Esophagus squamous epithelium (tissue), 4 donors: ENCODE measurements at regions not wholly inside any gene's neighbourhood (a gene's known extent, or its start where the extent isn't known, plus 50 kb on each side); places are given as distances from the start of the nearest gene placed in this dataset.

ENCODE experiments used
- POLR2A ChIP-seq, 4 donors: fragments of 450-650 bp; IDR thresholded peaks; one replicate each; pipeline ENCODE4 v1.6.1; 2017; ENCODE audit warnings: antibody characterized with exemption in 4 of 4, mild to moderate bottlenecking in 4 of 4, moderate library complexity in 3 of 4
- TF ChIP-seq, protein P1 (sequence below), 6 experiments: fragments of 450-650 bp in 4 of 6; fragments of 200-600 bp in 2 of 6; sonication (generic) in 2 of 6; IDR thresholded peaks; one replicate each; pipeline ENCODE4 v1.5.1; 2016 to 2019; ENCODE audit warnings: antibody characterized with exemption in 6 of 6, mild to moderate bottlenecking in 4 of 6, moderate library complexity in 4 of 6

DNA sequence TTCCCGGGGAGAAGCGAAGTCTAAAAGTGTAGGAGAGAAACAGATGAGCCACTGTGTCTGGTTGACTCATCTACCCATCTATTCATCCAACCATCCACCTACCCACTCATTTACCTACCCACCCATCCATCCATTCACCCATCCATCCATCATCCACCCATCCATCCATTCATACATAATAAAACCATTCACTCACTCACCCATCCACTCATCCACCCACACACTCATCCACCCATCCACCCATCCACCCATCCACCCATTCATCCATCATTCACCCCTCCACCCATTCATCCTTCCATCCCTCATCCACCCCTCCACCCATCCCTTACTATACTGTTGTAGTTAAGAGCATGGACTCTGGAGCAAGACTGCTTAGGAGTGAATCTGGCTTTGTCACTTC is 136.4 kb upstream of the ATP2B2 start:
- no peak for TF ChIP-seq POLR2A (IDR thresholded peaks at IDR 0.05)
- TF ChIP-seq, protein P1, sequence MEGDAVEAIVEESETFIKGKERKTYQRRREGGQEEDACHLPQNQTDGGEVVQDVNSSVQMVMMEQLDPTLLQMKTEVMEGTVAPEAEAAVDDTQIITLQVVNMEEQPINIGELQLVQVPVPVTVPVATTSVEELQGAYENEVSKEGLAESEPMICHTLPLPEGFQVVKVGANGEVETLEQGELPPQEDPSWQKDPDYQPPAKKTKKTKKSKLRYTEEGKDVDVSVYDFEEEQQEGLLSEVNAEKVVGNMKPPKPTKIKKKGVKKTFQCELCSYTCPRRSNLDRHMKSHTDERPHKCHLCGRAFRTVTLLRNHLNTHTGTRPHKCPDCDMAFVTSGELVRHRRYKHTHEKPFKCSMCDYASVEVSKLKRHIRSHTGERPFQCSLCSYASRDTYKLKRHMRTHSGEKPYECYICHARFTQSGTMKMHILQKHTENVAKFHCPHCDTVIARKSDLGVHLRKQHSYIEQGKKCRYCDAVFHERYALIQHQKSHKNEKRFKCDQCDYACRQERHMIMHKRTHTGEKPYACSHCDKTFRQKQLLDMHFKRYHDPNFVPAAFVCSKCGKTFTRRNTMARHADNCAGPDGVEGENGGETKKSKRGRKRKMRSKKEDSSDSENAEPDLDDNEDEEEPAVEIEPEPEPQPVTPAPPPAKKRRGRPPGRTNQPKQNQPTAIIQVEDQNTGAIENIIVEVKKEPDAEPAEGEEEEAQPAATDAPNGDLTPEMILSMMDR (IDR thresholded peaks at IDR 0.05), result no peak
